ENCODE measurements at regions not wholly inside any gene's neighbourhood (a gene's known extent, or its start where the extent isn't known, plus 50 kb on each side); places are given as distances from the start of the nearest gene placed in this dataset.

GRCh38 chr12:60324746-60325145 is 728.9 kb downstream of the SLC16A7 start:
- Histone ChIP-seq H3K27ac (no peak overlapping the region), H3K9me3 (no peaks in the 10 kb centered on the region), H3K36me3 (no peaks in the 10 kb centered on the region), H3K4me1 (no peaks in the 10 kb centered on the region), H3K27me3 (no peaks in the 10 kb centered on the region), H3K4me3 (no peak overlapping the region)
- TF ChIP-seq EP300 (IDR thresholded peaks at IDR 0.05) (no peak), CTCF (IDR thresholded peaks at IDR 0.05) (no peak), POLR2AphosphoS5 (IDR thresholded peaks at IDR 0.05) (no peak), POLR2A (IDR thresholded peaks at IDR 0.05) (no peak)
- intact Hi-C loops (cut with DNase I) = no loop called here
- 89 to 93% methylated on average over 1 of the region's 1 CpG for WGBS, 2 donors
- no peak for DNase-seq

GRCh38 chr12:60333461-60333860 is 737.6 kb downstream of the SLC16A7 start:
- intact Hi-C loops (cut with DNase I) = no loop called here
- Histone ChIP-seq H3K27ac (no peak overlapping the region), H3K36me3 (no peaks in the 10 kb centered on the region), H3K4me3 (no peak overlapping the region), H3K4me1 (no peaks in the 10 kb centered on the region), H3K27me3 (no peaks in the 10 kb centered on the region), H3K9me3 (no peaks in the 10 kb centered on the region)
- 65 to 74% methylated on average over 6 of the region's 6 CpGs for WGBS, 2 donors
- DNase-seq = no peak
- TF ChIP-seq POLR2A (IDR thresholded peaks at IDR 0.05) (no peak), POLR2AphosphoS5 (IDR thresholded peaks at IDR 0.05) (no peak), CTCF (IDR thresholded peaks at IDR 0.05) (no peak), EP300 (IDR thresholded peaks at IDR 0.05) (no peak)

GRCh38 chr12:60335745-60336144 is 739.9 kb downstream of the SLC16A7 start:
- TF ChIP-seq POLR2AphosphoS5 (IDR thresholded peaks at IDR 0.05) = no peak
- TF ChIP-seq EP300 (IDR thresholded peaks at IDR 0.05) = no peak
- TF ChIP-seq CTCF (IDR thresholded peaks at IDR 0.05) = no peak
- no peak for TF ChIP-seq POLR2A (IDR thresholded peaks at IDR 0.05)
- intact Hi-C loops (cut with DNase I) = no loop called here

GRCh38 chr12:60337839-60338549 is 742.2 kb downstream of the SLC16A7 start:
- 68 to 83% methylated on average over 5 of the region's 5 CpGs for WGBS, 2 donors
- Histone ChIP-seq H3K36me3 (no peaks in the 10 kb centered on the region), H3K27ac (no peak overlapping the region), H3K9me3 (no peaks in the 10 kb centered on the region), H3K27me3 (no peaks in the 10 kb centered on the region), H3K4me3 (no peak overlapping the region), H3K4me1 (no peaks in the 10 kb centered on the region)
- no peak for DNase-seq
- intact Hi-C loops (cut with DNase I) = no loop called here
- TF ChIP-seq EP300 (IDR thresholded peaks at IDR 0.05) = no peak
- TF ChIP-seq POLR2AphosphoS5 (IDR thresholded peaks at IDR 0.05) = no peak
- TF ChIP-seq POLR2A (IDR thresholded peaks at IDR 0.05) = no peak
- no peak for TF ChIP-seq CTCF (IDR thresholded peaks at IDR 0.05)

More at GRCh38 chr12:60335745-60336144, 739.9 kb downstream of the SLC16A7 start:
- Histone ChIP-seq H3K4me1 (no peaks in the 10 kb centered on the region), H3K4me3 (no peak overlapping the region), H3K27ac (no peak overlapping the region), H3K9me3 (no peaks in the 10 kb centered on the region), H3K36me3 (no peaks in the 10 kb centered on the region), H3K27me3 (no peaks in the 10 kb centered on the region)
- DNase-seq = no peak

GRCh38 chr12:60345442-60345841 is 749.6 kb downstream of the SLC16A7 start:
- WGBS, 2 donors = 55 to 88% methylated on average over 1 of the region's 1 CpG
- no peaks in the 10 kb centered on the region for H3K36me3 ChIP-seq
- H3K4me3 ChIP-seq = no peak overlapping the region
- H3K4me1 ChIP-seq = no peaks in the 10 kb centered on the region
- H3K27ac ChIP-seq = no peak overlapping the region
- intact Hi-C loops (cut with DNase I) = no loop called here
- no peaks in the 10 kb centered on the region for H3K27me3 ChIP-seq
- no peaks in the 10 kb centered on the region for H3K9me3 ChIP-seq
- no peak for DNase-seq
- TF ChIP-seq EP300 (IDR thresholded peaks at IDR 0.05) (no peak), POLR2A (IDR thresholded peaks at IDR 0.05) (no peak), POLR2AphosphoS5 (IDR thresholded peaks at IDR 0.05) (no peak), CTCF (IDR thresholded peaks at IDR 0.05) (no peak)

All from sigmoid colon (tissue), 6 donors.